ENCODE measurements at regions not wholly inside any gene's neighbourhood (a gene's known extent, or its start where the extent isn't known, plus 50 kb on each side); places are given as distances from the start of the nearest gene placed in this dataset.

DNA sequence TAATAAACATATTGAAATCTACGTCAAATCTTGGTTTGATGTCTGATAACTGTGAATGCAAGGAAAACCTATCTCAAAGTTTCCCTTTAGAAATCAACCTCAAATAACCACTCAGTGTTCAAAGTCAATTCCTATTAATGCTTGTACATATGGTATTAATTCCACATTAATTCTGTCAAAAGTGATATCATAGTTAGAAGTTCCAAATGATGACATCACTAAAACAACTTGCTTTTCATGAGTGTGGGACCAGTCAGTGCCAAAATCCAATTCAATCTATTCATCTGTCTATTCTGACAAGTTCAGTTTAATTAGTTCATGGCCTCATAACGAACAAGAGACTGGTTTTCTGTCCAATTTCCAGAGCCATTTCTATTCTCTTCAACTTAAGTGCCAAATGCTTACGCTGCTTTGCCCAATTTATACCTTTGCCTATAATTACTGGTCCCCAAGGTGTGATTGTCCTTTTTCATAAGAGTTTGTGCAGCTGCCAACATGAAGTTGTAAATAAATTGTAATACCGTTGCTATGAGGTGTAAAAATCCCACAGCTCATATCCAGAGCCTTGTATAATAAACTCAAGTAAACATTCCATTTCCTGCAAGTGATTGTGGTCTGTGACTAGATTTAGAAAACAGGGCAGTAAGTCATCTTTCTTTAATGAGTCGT lies 476.2 kb downstream of the RAB28 start:
- no peak overlapping the region for H3K27ac ChIP-seq (ENCODE audit: extremely low read depth, low read depth, low read length)
- DNase-seq (ENCODE audit: extremely low read depth in 1 of 4, low spot score in 3 of 4), result no peak
- H3K9ac ChIP-seq (ENCODE audit: insufficient read depth in 1 of 2, low read depth in 2 of 2, low read length in 2 of 2), result no peak overlapping the region
- H3K4me1 ChIP-seq (replicated peaks in 1 of 2; ENCODE audit: control insufficient read depth in 2 of 2, insufficient read depth in 2 of 2, low read length in 2 of 2), result no peaks in the 10 kb centered on the region
- H3K9me1 ChIP-seq (ENCODE audit: control insufficient read depth, insufficient read depth, low read length), result no peaks in the 10 kb centered on the region
- H3K9me3 ChIP-seq (replicated peaks; ENCODE audit: control insufficient read depth, insufficient read depth, low read depth, low read length), result no peaks in the 10 kb centered on the region
- H3K4me3 ChIP-seq, result no peak overlapping the region
- no peak for TF ChIP-seq WHSC1 (IDR thresholded peaks at IDR 0.05; ENCODE audit: low read length)
- no peak for TF ChIP-seq KDM5B (IDR thresholded peaks at IDR 0.05; ENCODE audit: insufficient replicate concordance, low read depth, low read length)
- TF ChIP-seq XRCC3 (IDR thresholded peaks at IDR 0.05), result no peak
- TF ChIP-seq MTA3 (IDR thresholded peaks at IDR 0.05; ENCODE audit: borderline replicate concordance), result no peak
- TF ChIP-seq HDAC1 (IDR thresholded peaks at IDR 0.05), result no peak
- no peak for TF ChIP-seq MECOM (CRISPR knock-in tag; IDR thresholded peaks at IDR 0.05)
- TF ChIP-seq DNMT1 (IDR thresholded peaks at IDR 0.05), result no peak
- TF ChIP-seq NR2C2 (CRISPR knock-in tag; IDR thresholded peaks at IDR 0.05), result no peak
- TF ChIP-seq NR2C2 (tag; IDR thresholded peaks at IDR 0.05), result no peak
- no peak for TF ChIP-seq ZNF561 (CRISPR knock-in tag; conservative IDR thresholded peaks at IDR 0.05)
- TF ChIP-seq MTA2 (IDR thresholded peaks at IDR 0.05; ENCODE audit: low read depth), result no peak
- TF ChIP-seq STAG1 (CRISPR knock-in tag; IDR thresholded peaks at IDR 0.05; ENCODE audit: borderline replicate concordance), result no peak
- no peak for TF ChIP-seq ZNF77 (CRISPR knock-in tag; IDR thresholded peaks at IDR 0.05)
- intact Hi-C loops (cut with micrococcal nuclease) (no loop called here), in situ Hi-C loops (cut with MboI) (no loop called here)
- no peak for FAIRE-seq
- H3K4me2 ChIP-seq (ENCODE audit: insufficient read depth, low read length), result no peak overlapping the region
- ATAC-seq, result no peak
- no peaks in the 10 kb centered on the region for H3K27me3 ChIP-seq (ENCODE audit: control insufficient read depth in 2 of 2, insufficient read depth in 2 of 2, low read length in 2 of 2)
- 2% methylated on average over 5 of the region's 5 CpGs for WGBS (ENCODE audit: insufficient coverage, low coverage, missing lambda C conversion rate)
- POLR2A ChIA-PET, result no interaction called here
- no peaks in the 10 kb centered on the region for H3K79me2 ChIP-seq (ENCODE audit: control insufficient read depth, insufficient read depth, low read length)
- H4K20me1 ChIP-seq (replicated peaks; ENCODE audit: control insufficient read depth, insufficient read depth, low read length), result no peaks in the 10 kb centered on the region
- no TSS peak for BruUV-seq (replicated peaks)
- CTCF ChIA-PET (ENCODE audit: low intra/inter-chr PET ratio), result no interaction called here
- no peak overlapping the region for H2AFZ ChIP-seq (ENCODE audit: low read depth, low read length)
- H3K36me3 ChIP-seq (ENCODE audit: control insufficient read depth, insufficient read depth, low read length), result no peaks in the 10 kb centered on the region

Measured in K562 (cell line).